HG03097 (cell line): ENCODE measurements at regions not wholly inside any gene's neighbourhood (a gene's known extent, or its start where the extent isn't known, plus 50 kb on each side); places are given as distances from the start of the nearest gene placed in this dataset.
"Not testable (repeated sequence)": the region's sequence is repeated elsewhere in the genome, so short reads cannot be mapped to it uniquely, and the experiment has no call there.

ENCODE experiments used
- ATAC-seq: cut with Tn5 transposase; IDR thresholded peaks from one replicate; pipeline ENCODE4 v1.9.1; 2021; ENCODE audit not compliant: unreplicated experiment, low FRiP score

DNA sequence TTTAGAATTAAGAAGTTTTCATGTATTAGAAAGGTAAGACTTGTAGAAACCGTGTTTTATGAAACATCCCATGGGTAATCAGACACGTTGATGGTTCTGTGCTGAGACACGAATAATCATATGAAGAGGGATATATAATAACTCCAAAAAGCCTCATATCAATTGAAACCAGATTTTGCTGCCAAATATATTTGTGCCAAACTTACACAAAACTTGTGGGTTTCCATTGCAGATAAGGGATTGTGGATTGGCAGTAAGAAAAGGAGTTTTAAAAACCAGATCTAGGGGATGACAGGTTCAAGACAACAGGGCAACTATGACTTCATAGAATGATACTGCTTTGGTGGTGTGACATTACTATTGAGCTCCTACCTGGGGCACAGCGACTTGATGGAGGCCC is 616.1 kb downstream of the BCOR start:
- ATAC-seq, result no peak

GRCh38 chrX:39484159-39485068 is 613.3 kb downstream of the BCOR start:
- no peak for ATAC-seq

DNA sequence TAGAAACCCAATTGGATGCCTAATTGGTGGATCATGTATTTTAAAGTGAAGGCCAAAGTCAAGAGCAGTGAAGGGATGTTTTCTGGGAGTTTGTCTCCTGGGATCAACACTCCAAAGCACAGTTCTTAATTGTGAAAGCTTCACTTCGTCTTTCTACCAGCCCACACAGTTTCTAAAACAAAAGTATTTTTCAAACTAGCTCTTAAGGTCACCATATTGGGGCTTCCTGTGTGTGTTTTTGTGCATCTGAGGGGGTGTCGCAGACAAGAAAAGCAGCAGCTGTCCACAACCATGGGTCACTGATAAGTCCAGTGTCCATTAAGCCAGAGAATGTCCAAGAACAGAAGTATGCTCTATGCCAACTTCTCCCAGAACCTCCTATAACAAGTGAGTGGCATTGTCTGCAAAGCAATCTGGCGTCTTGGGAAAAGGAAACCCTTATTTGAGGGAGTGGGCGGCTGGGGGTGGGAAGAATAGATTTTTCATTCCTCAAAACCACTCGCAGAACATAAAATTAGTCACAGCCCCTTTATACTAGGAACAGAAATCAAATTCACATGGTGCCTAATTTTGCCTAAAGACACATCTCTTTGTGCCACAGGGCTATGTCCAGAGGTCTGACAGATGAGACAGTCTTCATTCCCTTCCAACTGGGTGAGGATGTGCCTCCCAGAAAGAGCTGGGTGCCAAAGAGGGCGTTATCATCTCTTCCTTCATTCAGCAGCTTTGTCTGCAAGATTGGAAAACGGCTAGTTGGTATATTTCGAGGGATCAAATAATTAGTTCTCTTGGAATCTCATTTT is 610.4 kb downstream of the BCOR start:
- no peak for ATAC-seq

GRCh38 chrX:39487969-39488330 is 609.8 kb downstream of the BCOR start:
- no peak for ATAC-seq

- no peak for ATAC-seq
Measured at GRCh38 chrX:39491548-39492297, 606.0 kb downstream of the BCOR start.

DNA sequence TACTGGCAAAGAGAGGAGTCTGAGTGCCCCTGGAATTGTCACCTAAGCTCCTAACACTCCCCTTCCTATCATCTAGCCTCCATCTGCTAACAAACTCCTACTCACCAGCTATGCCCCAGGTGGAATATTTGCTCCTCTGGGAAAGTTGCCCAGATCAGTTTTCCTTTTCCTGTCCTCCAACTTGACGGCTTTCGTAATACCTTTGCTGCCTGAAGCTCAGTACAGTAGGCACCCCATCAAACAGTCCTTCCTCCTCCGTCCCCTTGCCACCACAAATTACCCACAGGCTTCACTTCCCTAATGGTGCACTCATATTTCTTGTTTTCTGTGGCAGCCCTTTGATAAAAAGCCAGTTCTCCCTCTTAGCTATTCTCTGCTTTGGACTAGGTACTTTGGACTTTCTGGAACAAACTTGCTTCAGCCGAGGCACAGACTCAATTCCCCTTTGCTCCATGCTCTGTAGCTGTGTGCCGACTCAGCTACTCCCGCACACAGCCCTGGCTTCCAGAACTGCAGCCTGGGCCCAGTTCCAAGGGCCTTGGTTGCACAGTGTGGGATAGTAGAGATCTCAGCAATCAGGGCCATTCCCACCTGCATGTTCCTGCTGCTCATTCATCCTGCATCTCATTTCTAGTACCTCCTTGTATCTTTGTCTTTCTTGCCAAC is 605.1 kb downstream of the BCOR start:
- ATAC-seq, result no peak

DNA sequence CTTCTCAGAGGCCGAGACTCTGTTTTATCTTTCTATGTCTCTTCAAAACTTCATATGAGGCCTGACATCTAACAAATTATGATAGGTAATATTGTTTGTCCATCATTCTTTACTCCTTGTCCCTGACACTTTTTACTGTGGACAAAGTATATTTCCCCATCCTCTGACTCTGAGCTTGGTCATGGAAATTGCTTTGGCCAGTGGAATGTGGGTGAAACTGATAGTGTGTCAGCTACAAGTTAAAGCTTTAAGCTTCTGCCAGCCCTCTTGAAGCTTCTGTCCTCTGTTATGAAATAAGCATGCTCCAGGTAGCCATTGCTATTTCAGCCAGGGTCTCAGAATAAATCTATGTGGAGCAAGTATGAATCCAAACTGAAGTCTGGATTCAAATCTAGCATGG is 604.6 kb downstream of the BCOR start:
- ATAC-seq, result no peak

DNA sequence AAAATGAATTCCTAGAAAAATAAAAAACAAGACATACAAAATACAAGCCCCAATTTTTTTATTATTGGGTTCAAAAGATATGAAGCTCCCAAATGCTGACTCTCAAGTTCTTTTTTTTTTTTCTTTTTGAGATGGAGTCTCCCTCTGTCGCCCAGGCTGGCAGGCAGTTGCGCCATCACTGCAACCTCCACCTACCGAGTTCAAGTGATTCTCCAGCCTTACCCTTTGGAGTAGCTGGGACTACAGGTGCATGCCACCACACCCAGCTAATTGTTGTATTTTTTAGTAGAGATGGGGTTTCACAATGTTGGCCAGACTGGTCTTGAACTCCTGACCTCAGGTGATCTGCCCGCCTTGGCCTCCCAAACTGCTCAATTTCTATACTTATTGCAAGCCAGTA is 600.6 kb downstream of the BCOR start:
- not testable (repeated sequence) for ATAC-seq

DNA sequence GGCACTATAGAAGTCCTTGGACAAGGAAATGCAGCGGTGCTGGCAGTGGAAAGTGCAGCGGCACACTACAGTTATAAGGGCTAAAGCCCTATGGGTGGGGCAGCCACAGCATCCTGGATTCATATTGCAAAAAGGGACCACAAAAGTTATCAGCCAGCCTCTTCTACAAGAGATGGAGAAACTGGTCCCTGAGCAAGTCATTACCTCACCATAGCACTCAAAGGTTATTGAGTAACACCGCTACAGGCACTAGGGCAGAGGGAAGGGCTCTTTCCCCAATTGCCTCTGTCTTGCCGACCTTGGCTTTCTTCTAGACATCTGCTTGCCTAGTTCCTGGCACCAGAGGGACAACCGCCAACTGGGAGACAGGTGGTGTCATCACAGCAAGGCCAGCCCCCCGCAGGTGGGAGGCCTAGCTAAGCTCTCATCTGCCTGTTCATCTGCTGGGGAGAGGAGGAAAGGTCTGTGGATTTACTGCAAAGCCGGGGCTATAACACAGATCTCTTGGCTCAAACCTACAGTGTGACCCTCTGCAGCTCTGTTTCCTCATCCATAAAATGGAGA is 600.0 kb downstream of the BCOR start:
- no peak for ATAC-seq

- ATAC-seq, result no peak
Measured at GRCh38 chrX:39499996-39500395, 597.8 kb downstream of the BCOR start.

GRCh38 chrX:39501822-39502221 is 595.9 kb downstream of the BCOR start:
- no peak for ATAC-seq

DNA sequence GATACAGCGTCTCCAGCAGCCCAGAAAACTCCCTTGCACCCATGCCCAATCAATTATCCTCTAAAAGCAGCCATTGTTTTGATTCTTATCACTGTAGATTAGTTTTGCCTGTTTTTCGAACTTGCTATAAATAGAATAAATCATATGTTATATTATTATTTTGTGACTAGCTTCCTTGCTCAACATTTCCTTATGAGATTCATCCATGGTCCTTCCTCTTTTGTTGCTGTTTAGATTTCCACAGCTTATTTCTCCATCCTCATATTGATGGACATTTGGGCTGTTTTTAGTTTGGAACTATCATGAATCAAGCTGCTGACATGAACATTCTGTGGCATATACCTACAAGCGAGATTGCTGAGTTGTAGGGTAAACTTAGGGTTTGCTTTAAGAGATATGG is 595.3 kb downstream of the BCOR start:
- ATAC-seq, result no peak

DNA sequence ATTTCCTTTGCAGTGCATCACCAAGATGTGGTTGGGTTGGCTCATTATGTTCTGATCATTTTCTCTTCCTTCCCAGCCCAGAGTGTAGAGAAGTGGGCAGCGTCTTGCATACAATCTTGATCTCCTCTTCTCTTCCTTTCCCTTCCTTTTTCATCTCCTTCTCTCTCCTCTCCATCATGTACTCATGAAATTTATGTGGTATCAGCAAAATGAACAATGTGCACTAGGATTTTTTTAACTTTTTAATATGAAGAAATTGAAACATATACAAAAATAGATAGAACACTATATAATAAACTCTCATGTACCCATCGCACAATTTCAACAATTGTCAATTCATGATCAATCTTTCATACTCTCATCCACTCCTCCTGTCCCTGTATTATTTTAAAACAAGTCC is 593.5 kb downstream of the BCOR start:
- no peak for ATAC-seq

DNA sequence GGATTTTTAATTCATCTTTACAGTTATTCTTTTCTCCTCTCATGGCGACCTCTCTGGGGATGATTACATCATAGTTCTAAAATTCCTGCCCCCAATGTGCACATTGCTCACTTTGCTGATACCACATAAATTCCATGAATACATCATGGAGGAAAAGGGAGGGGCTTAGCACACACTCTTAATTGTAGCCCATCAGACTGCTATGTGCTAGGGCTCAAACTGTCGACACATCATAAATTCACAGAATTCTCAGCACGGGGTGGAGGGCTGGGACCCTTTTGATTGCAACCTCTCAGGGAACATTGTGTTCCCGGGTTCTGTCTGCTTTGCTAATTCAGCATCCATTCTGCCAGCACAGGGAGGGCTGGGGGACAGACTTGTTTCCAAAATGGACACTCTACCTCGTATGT is 592.9 kb downstream of the BCOR start:
- ATAC-seq, result no peak

- ATAC-seq, result no peak
Measured at GRCh38 chrX:39506131-39506530, 591.6 kb downstream of the BCOR start.

DNA sequence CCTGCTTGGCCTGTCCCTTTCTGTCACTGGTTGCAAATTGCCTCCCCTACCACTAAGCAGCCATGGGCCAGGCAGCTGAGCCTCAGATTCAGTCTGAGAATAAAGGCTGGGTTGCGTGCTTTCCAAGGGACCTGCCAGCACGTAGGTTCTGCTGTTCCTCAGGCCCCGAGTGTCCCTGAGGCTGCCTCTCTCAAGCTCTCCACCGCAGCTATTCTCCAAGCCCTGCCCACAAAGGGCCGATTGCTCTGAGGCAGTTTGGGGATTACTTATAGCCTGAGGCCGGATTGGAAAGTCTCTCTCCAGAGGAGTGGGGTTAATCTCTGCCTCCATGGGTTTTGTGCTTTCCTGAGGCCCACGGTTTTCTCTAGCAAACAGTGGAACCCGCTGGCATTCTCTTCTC is 590.7 kb downstream of the BCOR start:
- ATAC-seq, result no peak

GRCh38 chrX:39507617-39508299 is 590.0 kb downstream of the BCOR start:
- no peak for ATAC-seq

DNA sequence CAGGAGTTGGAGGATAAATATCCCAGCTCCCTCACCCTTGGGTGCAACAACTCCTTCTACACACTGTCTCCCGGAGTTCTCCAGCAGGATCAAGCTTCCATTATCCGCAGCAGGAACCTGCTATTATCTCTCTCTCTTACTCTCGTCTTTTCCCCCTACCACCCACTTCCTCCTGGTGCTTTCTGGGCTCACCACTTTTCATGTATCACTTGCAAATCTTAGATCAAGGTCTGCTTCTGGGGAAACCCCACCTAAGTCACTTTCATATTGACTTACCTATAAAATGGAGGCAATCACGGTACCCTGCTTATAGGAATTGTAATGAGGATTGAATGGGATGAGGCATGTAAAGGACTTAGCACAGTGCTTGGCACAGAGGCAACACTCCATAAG is 589.5 kb downstream of the BCOR start:
- no peak for ATAC-seq

GRCh38 chrX:39509157-39509556 is 588.6 kb downstream of the BCOR start:
- ATAC-seq, result no peak

- ATAC-seq, result no peak
Measured at GRCh38 chrX:39513836-39514235, 583.9 kb downstream of the BCOR start.
